H1 (cell line): ENCODE measurements at regions not wholly inside any gene's neighbourhood (a gene's known extent, or its start where the extent isn't known, plus 50 kb on each side); places are given as distances from the start of the nearest gene placed in this dataset.

ENCODE experiments used
- CTCF ChIA-PET: fragments of 300-600 bp; sonication (Branson Sonifier 250); formaldehyde crosslinking; loops from one replicate; lab custom pipeline; 2021; ENCODE audit not compliant: partially characterized antibody; lab: Charles Lee
- POLR2A ChIA-PET: fragments of 300-600 bp; sonication (Branson Sonifier 250); formaldehyde crosslinking; loops from one replicate; lab custom pipeline; 2021; ENCODE audit warnings: inconsistent platforms; ENCODE audit not compliant: partially characterized antibody; lab: Charles Lee
- DNase-seq, 2 experiments: peaks; one replicate each; pipeline versions ENCODE4 v3.0.0 to v3.0.0-alpha.2; 2010 to 2022; ENCODE audit warnings: low spot score in 2 of 2, low read depth in 1 of 2, mixed read lengths in 1 of 2
- FAIRE-seq: peaks from 2 replicates; lab custom pipeline; 2011; peaks lifted over from hg19 to GRCh38; lab: Jason Lieb, UNC
- H2AFZ ChIP-seq: 2 replicates; pipeline ENCODE4 v1.8.1; 2012; ENCODE audit warnings: low read length, inconsistent platforms
- H2AK5ac ChIP-seq: 2 replicates; pipeline ENCODE4 v1.6.1; 2013; ENCODE audit warnings: low read depth, low read length
- H2BK120ac ChIP-seq: replicated peaks from 2 replicates; pipeline ENCODE3; 2013; ENCODE audit warnings: low read depth, low read length, inconsistent platforms
- H2BK12ac ChIP-seq: 2 replicates; pipeline ENCODE4 v1.6.1; 2013; ENCODE audit warnings: low read depth, low read length
- H2BK15ac ChIP-seq: 2 replicates; pipeline ENCODE4 v1.6.1; 2013; ENCODE audit warnings: low read length
- H2BK20ac ChIP-seq: 2 replicates; pipeline ENCODE4 v1.6.1; 2013; ENCODE audit warnings: low read length
- H2BK5ac ChIP-seq: 2 replicates; pipeline ENCODE4 v1.6.1; 2013; ENCODE audit warnings: low read depth, low read length
- H3K14ac ChIP-seq: 2 replicates; pipeline ENCODE4 v1.6.1; 2013; ENCODE audit warnings: inconsistent platforms; ENCODE audit not compliant: insufficient read length
- H3K18ac ChIP-seq: 2 replicates; pipeline ENCODE4 v1.6.1; 2013; ENCODE audit warnings: low read length; ENCODE audit errors: extremely low read depth
- H3K23ac ChIP-seq: 2 replicates; pipeline ENCODE4 v1.6.1; 2013; ENCODE audit warnings: inconsistent platforms; ENCODE audit not compliant: insufficient read length
- H3K23me2 ChIP-seq: 2 replicates; pipeline ENCODE4 v1.6.1; 2013; ENCODE audit warnings: low read depth, low read length
- H3K27ac ChIP-seq: 2 replicates; pipeline ENCODE4 v1.6.1; 2011; ENCODE audit warnings: low read depth, low read length, inconsistent platforms
- H3K27me3 ChIP-seq, 4 experiments: replicated peaks in 1 of 4; 1 replicate in 1 of 4; 2 replicates in 3 of 4; pipeline versions ENCODE4 v1.6.1 to v1.8.1; 2011 to 2013; ENCODE audit warnings: low read length in 3 of 4, mild to moderate bottlenecking in 3 of 4, inconsistent platforms in 2 of 4, mixed read lengths in 2 of 4, moderate library complexity in 1 of 4; ENCODE audit not compliant: control insufficient read depth in 3 of 4, insufficient read depth in 3 of 4; ENCODE audit errors: extremely low read depth in 1 of 4
- H3K36me3 ChIP-seq, 4 experiments: 2 replicates each; pipeline versions ENCODE4 v1.6.1 to v1.8.1; 2011 to 2013; ENCODE audit warnings: mild to moderate bottlenecking in 4 of 4, low read length in 3 of 4, moderate library complexity in 2 of 4, control low read depth in 1 of 4, inconsistent platforms in 1 of 4; ENCODE audit not compliant: insufficient read depth in 4 of 4, control insufficient read depth in 2 of 4
- H3K4ac ChIP-seq: replicated peaks from 2 replicates; pipeline ENCODE3; 2013; ENCODE audit warnings: low read length, low read depth, mixed read lengths, inconsistent platforms; ENCODE audit not compliant: insufficient read length
- H3K4me1 ChIP-seq, 4 experiments: replicated peaks in 1 of 4; 1 replicate in 1 of 4; 2 replicates in 3 of 4; pipeline versions ENCODE4 v1.6.1 to v1.8.1; 2011 to 2013; ENCODE audit warnings: low read length in 3 of 4, inconsistent platforms in 2 of 4, mixed read lengths in 1 of 4; ENCODE audit not compliant: insufficient read depth in 4 of 4, control insufficient read depth in 3 of 4
- H3K4me2 ChIP-seq, 2 experiments: 2 replicates each; pipeline versions ENCODE4 v1.6.1 to v1.8.1; 2011 to 2013; ENCODE audit warnings: low read depth in 2 of 2, low read length in 2 of 2, control low read depth in 1 of 2, inconsistent platforms in 1 of 2, mild to moderate bottlenecking in 1 of 2; ENCODE audit not compliant: insufficient read depth in 1 of 2
- H3K4me3 ChIP-seq, 4 experiments: fragments of 200-600, 300-600 bp in 1 of 4; sonication (generic), shearing (Covaris generic), sonication (Bioruptor Twin) in 1 of 4; 2 replicates each; pipeline versions ENCODE4 v1.5.1 to v1.8.1; 2011 to 2016; ENCODE audit warnings: low read length in 4 of 4, low read depth in 3 of 4, control low read depth in 2 of 4, inconsistent platforms in 2 of 4, mild to moderate bottlenecking in 2 of 4, mixed read lengths in 1 of 4, moderate library complexity in 1 of 4; ENCODE audit not compliant: insufficient read depth in 2 of 4; ENCODE audit errors: extremely low read depth in 1 of 4
- H3K56ac ChIP-seq: replicated peaks from 2 replicates; pipeline ENCODE3; 2013; ENCODE audit warnings: low read depth, mild to moderate bottlenecking, mixed read lengths, low read length, inconsistent platforms; ENCODE audit not compliant: insufficient read length
- H3K79me1 ChIP-seq: 2 replicates; pipeline ENCODE4 v1.6.1; 2013; ENCODE audit warnings: low read depth, low read length, control low read depth
- H3K79me2 ChIP-seq, 2 experiments: 2 replicates each; pipeline versions ENCODE4 v1.6.1 to v1.8.1; 2012 to 2013; ENCODE audit warnings: low read length in 2 of 2, mild to moderate bottlenecking in 2 of 2, inconsistent platforms in 1 of 2; ENCODE audit not compliant: insufficient read depth in 2 of 2, control insufficient read depth in 1 of 2
- H3K9ac ChIP-seq, 4 experiments: replicated peaks in 1 of 4; 1 replicate in 1 of 4; 2 replicates in 3 of 4; pipeline versions ENCODE4 v1.6.1 to v1.8.1; 2011 to 2013; ENCODE audit warnings: low read depth in 3 of 4, low read length in 3 of 4, control low read depth in 2 of 4, mild to moderate bottlenecking in 2 of 4, moderate library complexity in 2 of 4, inconsistent platforms in 1 of 4; ENCODE audit errors: extremely low read depth in 1 of 4
- H3K9me3 ChIP-seq, 2 experiments: 2 replicates each; pipeline versions ENCODE4 v1.6.1 to v1.8.1; 2012 to 2013; ENCODE audit warnings: mild to moderate bottlenecking in 2 of 2, moderate library complexity in 2 of 2, control low read depth in 1 of 2, inconsistent platforms in 1 of 2, low read depth in 1 of 2, low read length in 1 of 2, mixed read lengths in 1 of 2; ENCODE audit not compliant: insufficient read depth in 2 of 2
- H4K20me1 ChIP-seq, 2 experiments: replicated peaks in 1 of 2; 2 replicates each; pipeline versions ENCODE3 to v1.8.1; 2011 to 2013; ENCODE audit warnings: inconsistent platforms in 2 of 2, low read length in 2 of 2, mild to moderate bottlenecking in 1 of 2; ENCODE audit not compliant: insufficient read depth in 2 of 2, control insufficient read depth in 1 of 2
- H4K5ac ChIP-seq: 2 replicates; pipeline ENCODE4 v1.6.1; 2013; ENCODE audit warnings: low read length, low read depth, mixed read lengths, inconsistent platforms; ENCODE audit not compliant: insufficient read length
- H4K8ac ChIP-seq: 2 replicates; pipeline ENCODE4 v1.8.0; 2013; ENCODE audit warnings: mild to moderate bottlenecking, moderate library complexity, low read length, inconsistent platforms; ENCODE audit not compliant: insufficient read depth; ENCODE audit errors: extremely low read depth
- H4K91ac ChIP-seq: replicated peaks from 2 replicates; pipeline ENCODE3; 2013; ENCODE audit warnings: low read length, mixed read lengths, inconsistent platforms; ENCODE audit not compliant: insufficient read length
- BACH1 ChIP-seq: IDR thresholded peaks from 2 replicates; pipeline ENCODE4 v1.6.1; 2012; ENCODE audit warnings: low read length, improper control_type of control experiment
- EZH2 ChIP-seq: fragments of 200-600 bp; sonication (generic); IDR thresholded peaks from 2 replicates; pipeline ENCODE4 v1.7.1; 2012; ENCODE audit warnings: low read depth, mild to moderate bottlenecking, moderate library complexity, low read length, inconsistent platforms; ENCODE audit not compliant: severe bottlenecking
- GABPA ChIP-seq: IDR thresholded peaks from 2 replicates; pipeline ENCODE4 v1.6.1; 2011; ENCODE audit warnings: mild to moderate bottlenecking, low read length, moderate library complexity, borderline replicate concordance; ENCODE audit not compliant: insufficient read depth
- HDAC2 ChIP-seq, 2 experiments: fragments of 300-600 bp in 1 of 2; sonication (generic) in 1 of 2; IDR thresholded peaks; 2 replicates each; pipeline ENCODE4 v1.6.1; 2011 to 2012; ENCODE audit warnings: low read depth in 2 of 2, low read length in 2 of 2, mild to moderate bottlenecking in 2 of 2, moderate library complexity in 2 of 2, borderline replicate concordance in 1 of 2, inconsistent platforms in 1 of 2
- JUN ChIP-seq: IDR thresholded peaks from 2 replicates; pipeline ENCODE4 v1.6.1; 2011; ENCODE audit warnings: low read depth, mild to moderate bottlenecking, improper control_type of control experiment, low read length
- KDM4A ChIP-seq: IDR thresholded peaks from one replicate; pipeline ENCODE4 v1.7.1; 2012; ENCODE audit warnings: low read depth, mild to moderate bottlenecking, moderate library complexity, low read length, inconsistent platforms; ENCODE audit not compliant: severe bottlenecking
- POLR2A ChIP-seq, 2 experiments: IDR thresholded peaks; 1 replicate in 1 of 2; 2 replicates in 1 of 2; pipeline ENCODE4 v1.6.1; 2011; ENCODE audit warnings: low read depth in 2 of 2, low read length in 2 of 2, mild to moderate bottlenecking in 2 of 2; ENCODE audit errors: control extremely low read depth in 1 of 2
- POU5F1 ChIP-seq: IDR thresholded peaks from 2 replicates; pipeline ENCODE4 v1.6.1; 2011; ENCODE audit warnings: low read depth, mild to moderate bottlenecking, low read length, moderate library complexity
- RBBP5 ChIP-seq: IDR thresholded peaks from 2 replicates; pipeline ENCODE4 v1.7.1; 2012; ENCODE audit warnings: low read depth, mild to moderate bottlenecking, inconsistent platforms, low read length, moderate library complexity, borderline replicate concordance
- RFX5 ChIP-seq: IDR thresholded peaks from 2 replicates; pipeline ENCODE4 v1.6.1; 2011; ENCODE audit warnings: low read depth, low read length, improper control_type of control experiment, borderline replicate concordance
- RNF2 ChIP-seq: fragments of 200-900, 300-1000 bp; sonication (generic); IDR thresholded peaks from 2 replicates; pipeline ENCODE4 v1.7.1; 2016; ENCODE audit warnings: borderline replicate concordance, low read depth, mild to moderate bottlenecking, antibody characterized with exemption, low read length; ENCODE audit not compliant: poor library complexity, severe bottlenecking; ENCODE audit errors: missing control alignments
- RXRA ChIP-seq: IDR thresholded peaks from 2 replicates; pipeline ENCODE4 v1.6.1; 2011; ENCODE audit warnings: low read depth, mild to moderate bottlenecking, low read length, moderate library complexity; ENCODE audit not compliant: insufficient read depth
- SP1 ChIP-seq: IDR thresholded peaks from 2 replicates; pipeline ENCODE4 v1.6.1; 2011; ENCODE audit warnings: low read depth, low read length
- WGBS, 2 experiments: shearing (Covaris generic) in 1 of 2; methylation state at CpG; one replicate each; pipeline versions ENCODE4 v1.1.6 to v1.1.7; 2013 to 2015; ENCODE audit warnings: low lambda C conversion rate in 2 of 2, mixed read lengths in 2 of 2, inconsistent platforms in 1 of 2, low coverage in 1 of 2, missing lambda C conversion rate in 1 of 2; ENCODE audit not compliant: insufficient replicate concordance in 2 of 2, insufficient coverage in 1 of 2, insufficient read length in 1 of 2; ENCODE audit errors: extremely low coverage in 1 of 2, missing lambda C conversion rate in 1 of 2; 5-methylcytosine and 5-hydroxymethylcytosine counted together

DNA sequence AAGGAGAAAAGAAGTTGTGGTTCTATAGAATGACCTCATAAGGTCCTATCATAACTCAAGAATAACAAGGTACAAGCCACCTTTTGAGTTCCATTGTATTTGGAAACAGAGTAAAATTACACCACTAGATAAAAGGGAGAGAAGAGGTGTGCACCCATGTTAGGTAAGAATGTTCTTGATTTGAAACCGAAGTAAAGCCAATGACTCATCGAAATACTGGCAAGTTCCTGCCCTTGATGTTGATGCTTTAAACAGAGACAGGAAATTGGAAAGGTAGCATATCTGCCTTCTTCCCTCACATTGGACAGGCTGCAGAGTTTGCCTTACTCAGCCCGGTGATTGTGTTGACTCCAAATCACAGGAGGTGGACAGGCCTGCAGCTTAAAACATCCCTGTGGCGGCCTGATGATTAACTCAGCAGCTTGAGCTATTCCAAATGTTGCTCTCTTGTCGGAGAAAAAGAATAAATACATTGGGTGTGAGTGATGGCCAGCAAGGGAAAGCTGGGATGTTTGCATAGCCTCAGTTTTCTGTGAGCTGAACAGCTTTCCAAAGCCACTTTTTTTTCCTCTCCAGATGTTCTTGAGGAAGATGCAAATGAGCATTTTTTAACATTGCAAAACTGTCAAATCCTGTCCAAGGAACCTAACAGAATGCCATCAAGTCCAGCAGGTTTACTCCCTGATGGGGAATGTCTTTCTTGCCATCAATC is 321.1 kb downstream of the NKX6-1 start:
- Histone ChIP-seq H2BK120ac (no peak overlapping the region), H3K4me2 (no peak overlapping the region), H4K8ac (no peak overlapping the region), H2BK15ac (no peak overlapping the region), H3K23ac (no peak overlapping the region), H2AK5ac (no peak overlapping the region), H2BK12ac (no peak overlapping the region), H3K9me3 (no peaks in the 10 kb centered on the region), H3K9ac (no peak overlapping the region), H3K36me3 (no peaks in the 10 kb centered on the region), H3K14ac (no peak overlapping the region), H3K56ac (no peak overlapping the region), H3K27ac (no peak overlapping the region), H4K91ac (no peak overlapping the region), H4K20me1 (no peaks in the 10 kb centered on the region), H3K27me3 (no peaks in the 10 kb centered on the region; a peak in 1 of 7 replicates), H3K79me1 (no peaks in the 10 kb centered on the region), H3K4ac (no peak overlapping the region), H3K4me3 (no peak overlapping the region), H4K5ac (no peak overlapping the region), H2AFZ (no peak overlapping the region), H3K23me2 (no peaks in the 10 kb centered on the region), H3K18ac (no peak overlapping the region), H2BK5ac (no peak overlapping the region), H3K79me2 (no peaks in the 10 kb centered on the region), H2BK20ac (no peak overlapping the region), H3K4me1 (no peaks in the 10 kb centered on the region)
- no peak for FAIRE-seq
- DNase-seq, result no peak
- CTCF ChIA-PET, result interaction anchor here (1.5 to 2.0 kb wide), 2 partner anchors 10 to 18 kb away, joined by 3 to 10 read pairs; no protein-coding TSS in a partner anchor
- POLR2A ChIA-PET, result no interaction called here
- WGBS, 2 experiments, result 90% methylated on average over 5 of the region's 5 CpGs; no CpG with 5 or more reads in 1 of the 2 experiments
- TF ChIP-seq GABPA (no peak), POU5F1 (no peak), RFX5 (no peak), SP1 (no peak), BACH1 (no peak), KDM4A (no peak), POLR2A (IDR thresholded peaks at IDR 0.05; ENCODE audit: control extremely low read depth in 1 of 2, low read depth in 2 of 2, low read length in 2 of 2) (no peak), JUN (no peak), EZH2 (no peak), HDAC2 (IDR thresholded peaks at IDR 0.05; ENCODE audit: borderline replicate concordance in 1 of 2, low read depth in 2 of 2, low read length in 2 of 2) (no peak), RBBP5 (no peak), RXRA (no peak), RNF2 (no peak)
